Parathyroid adenoma (tissue), 2 donors: ENCODE measurements at regions not wholly inside any gene's neighbourhood (a gene's known extent, or its start where the extent isn't known, plus 50 kb on each side); places are given as distances from the start of the nearest gene placed in this dataset.
A peak's percentile ranks its signal among the peaks of the same experiment; 100 is the strongest.

Experiments
- H2AFZ ChIP-seq: fragments of 300-600 bp; sonication (generic); one replicate; pipeline ENCODE4 v1.7.0; 2017; ENCODE audit warnings: antibody characterized with exemption, mild to moderate bottlenecking
- H3K27ac ChIP-seq: fragments of 300-600 bp; sonication (generic); one replicate; pipeline ENCODE4 v1.7.0; 2017
- H3K27me3 ChIP-seq: fragments of 300-600 bp; sonication (generic); one replicate; pipeline ENCODE4 v1.7.0; 2017; ENCODE audit warnings: low read length; ENCODE audit not compliant: control insufficient read depth, insufficient read depth
- H3K36me3 ChIP-seq: fragments of 300-600 bp; sonication (generic); one replicate; pipeline ENCODE4 v1.7.0; 2017; ENCODE audit warnings: low read length; ENCODE audit not compliant: control insufficient read depth, insufficient read depth
- H3K4me1 ChIP-seq: fragments of 300-600 bp; sonication (generic); one replicate; pipeline ENCODE4 v1.7.0; 2017; ENCODE audit warnings: control low read depth
- H3K4me2 ChIP-seq: fragments of 300-600 bp; sonication (generic); one replicate; pipeline ENCODE4 v1.7.0; 2017; ENCODE audit warnings: low read length
- H3K4me3 ChIP-seq: fragments of 300-600 bp; sonication (generic); one replicate; pipeline ENCODE4 v1.7.0; 2017; ENCODE audit warnings: low read depth, low read length
- H3K79me2 ChIP-seq: fragments of 300-600 bp; sonication (generic); one replicate; pipeline ENCODE4 v1.7.0; 2017; ENCODE audit warnings: control low read depth
- H3K9ac ChIP-seq: fragments of 300-600 bp; sonication (generic); one replicate; pipeline ENCODE4 v1.7.0; 2017; ENCODE audit warnings: mild to moderate bottlenecking
- H3K9me3 ChIP-seq: fragments of 300-600 bp; sonication (generic); one replicate; pipeline ENCODE4 v1.7.0; 2017; ENCODE audit warnings: low read length; ENCODE audit not compliant: control insufficient read depth
- CTCF ChIP-seq: fragments of 300-600 bp; sonication (generic); IDR thresholded peaks from one replicate; pipeline ENCODE4 v1.7.0; 2017; ENCODE audit warnings: antibody characterized with exemption, mild to moderate bottlenecking
- donor health status: primary hyperparathyroidism.

GRCh38 chr5:68359699-68360098, 144.1 kb downstream of the PIK3R1 start:
- TF ChIP-seq CTCF: no peak
- peak overlapping the region; percentile 66 for H2AFZ ChIP-seq
- no peak overlapping the region for H3K4me2 ChIP-seq
- no peak overlapping the region for H3K4me3 ChIP-seq
- H3K27ac ChIP-seq: no peak overlapping the region
- H3K9me3 ChIP-seq: no peaks in the 10 kb centered on the region
- H3K9ac ChIP-seq: no peak overlapping the region
- H3K36me3 ChIP-seq: no peaks in the 10 kb centered on the region
- no peaks in the 10 kb centered on the region for H3K79me2 ChIP-seq
- peaks cover under 1% of the 10 kb centered on the region for H3K4me1 ChIP-seq
- H3K27me3 ChIP-seq: no peaks in the 10 kb centered on the region

DNA sequence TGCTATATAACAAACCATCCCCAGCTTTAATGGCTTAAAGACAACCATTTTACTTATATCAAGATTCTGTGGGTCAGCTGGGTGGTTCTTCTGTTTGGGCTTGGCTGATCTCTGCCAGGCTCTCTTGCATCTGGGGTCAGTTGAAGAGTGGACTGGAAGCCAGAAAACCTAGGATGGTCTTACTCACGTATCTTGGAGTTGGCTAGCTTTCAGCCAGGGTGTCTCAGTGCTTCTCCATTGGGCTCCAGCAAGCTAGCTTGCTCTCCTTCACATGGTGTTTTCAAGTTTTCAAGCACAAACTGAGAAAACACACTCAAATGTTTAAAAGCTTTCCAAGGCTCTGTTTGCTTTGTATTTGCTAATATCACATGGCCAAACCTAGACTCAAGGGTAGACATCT, 146.8 kb downstream of the PIK3R1 start:
- no peak overlapping the region for H2AFZ ChIP-seq
- H3K27me3 ChIP-seq: no peaks in the 10 kb centered on the region
- H3K4me3 ChIP-seq: no peak overlapping the region
- no peak overlapping the region for H3K4me2 ChIP-seq
- no peak for TF ChIP-seq CTCF
- no peaks in the 10 kb centered on the region for H3K36me3 ChIP-seq
- peaks cover 11% of the 10 kb centered on the region for H3K4me1 ChIP-seq
- no peak overlapping the region for H3K9ac ChIP-seq
- H3K9me3 ChIP-seq: no peaks in the 10 kb centered on the region
- H3K27ac ChIP-seq: no peak overlapping the region
- H3K79me2 ChIP-seq: no peaks in the 10 kb centered on the region

DNA sequence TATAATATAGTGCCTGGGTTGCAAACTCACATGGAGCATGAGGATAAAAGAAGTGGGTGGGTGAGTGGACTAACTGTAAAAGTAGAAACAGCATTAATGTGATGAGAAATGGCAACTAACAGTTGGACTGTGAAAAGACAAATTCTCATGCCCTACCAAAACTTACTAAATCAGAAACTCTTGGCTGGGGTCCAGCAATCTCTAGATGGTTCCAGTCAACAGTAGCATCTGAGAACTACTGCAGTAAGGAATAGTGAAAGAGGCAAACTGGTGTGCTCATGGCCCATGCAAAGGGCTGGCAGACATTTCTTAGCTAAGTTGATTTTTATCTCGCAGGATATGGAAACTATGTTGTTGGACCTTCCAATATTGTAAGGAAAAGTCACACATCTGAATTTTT, 150.3 kb downstream of the PIK3R1 start:
- Histone ChIP-seq H3K27me3 (no peaks in the 10 kb centered on the region), H3K9ac (no peak overlapping the region), H3K4me1 (peaks cover 11% of the 10 kb centered on the region), H3K9me3 (no peaks in the 10 kb centered on the region), H3K4me3 (no peak overlapping the region), H2AFZ (no peak overlapping the region), H3K4me2 (no peak overlapping the region), H3K36me3 (no peaks in the 10 kb centered on the region), H3K27ac (no peak overlapping the region), H3K79me2 (no peaks in the 10 kb centered on the region)
- TF ChIP-seq CTCF: no peak

DNA sequence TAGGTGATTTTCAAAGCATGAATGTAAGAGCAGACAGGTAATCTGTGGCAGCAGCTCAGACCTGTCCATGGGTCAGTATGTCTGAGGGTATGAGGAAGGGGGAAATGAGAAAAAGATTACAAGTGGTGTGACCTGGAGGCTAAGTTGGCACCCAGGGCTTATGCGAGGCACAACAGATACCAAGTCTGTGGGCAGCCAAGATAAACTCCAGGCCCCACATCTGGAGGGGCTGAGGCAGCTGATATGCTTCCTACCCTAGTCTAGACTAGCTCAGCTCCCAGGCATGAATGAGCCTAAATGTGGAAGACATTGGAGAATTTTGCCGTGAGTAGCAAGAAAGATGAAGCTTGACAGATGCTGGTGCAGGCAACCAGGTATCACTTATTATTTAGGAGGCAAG, 151.7 kb downstream of the PIK3R1 start:
- H3K4me3 ChIP-seq: no peak overlapping the region
- no peak overlapping the region for H3K27ac ChIP-seq
- peaks cover 11% of the 10 kb centered on the region for H3K4me1 ChIP-seq
- no peaks in the 10 kb centered on the region for H3K9me3 ChIP-seq
- no peaks in the 10 kb centered on the region for H3K27me3 ChIP-seq
- TF ChIP-seq CTCF: no peak
- no peak overlapping the region for H3K9ac ChIP-seq
- H2AFZ ChIP-seq: peak overlapping the region; percentile 5
- H3K4me2 ChIP-seq: no peak overlapping the region
- no peaks in the 10 kb centered on the region for H3K36me3 ChIP-seq
- no peaks in the 10 kb centered on the region for H3K79me2 ChIP-seq

DNA sequence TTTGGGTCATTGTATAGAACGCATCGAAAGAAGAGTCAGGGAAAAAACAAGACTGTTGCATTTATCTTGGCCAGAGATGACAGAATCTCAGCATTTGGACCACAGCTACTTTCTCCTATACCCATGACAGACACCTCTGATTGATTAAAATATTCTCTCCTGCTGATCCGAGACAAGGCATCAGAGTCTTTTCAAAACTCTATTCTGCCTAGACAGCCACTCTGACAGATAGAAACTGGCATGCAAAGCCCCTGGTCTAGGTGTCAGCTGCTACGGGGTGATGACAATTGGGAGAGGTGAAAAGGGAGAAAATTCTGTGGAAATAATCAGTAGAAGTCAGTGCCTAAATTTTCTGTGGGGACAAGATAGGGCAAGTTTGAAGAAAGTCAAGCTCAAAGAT, 152.2 kb downstream of the PIK3R1 start:
- no peak overlapping the region for H3K4me2 ChIP-seq
- no peak overlapping the region for H3K4me3 ChIP-seq
- peaks cover 11% of the 10 kb centered on the region for H3K4me1 ChIP-seq
- no peaks in the 10 kb centered on the region for H3K79me2 ChIP-seq
- no peaks in the 10 kb centered on the region for H3K27me3 ChIP-seq
- H3K36me3 ChIP-seq: no peaks in the 10 kb centered on the region
- no peak overlapping the region for H3K9ac ChIP-seq
- H3K9me3 ChIP-seq: no peaks in the 10 kb centered on the region
- no peak for TF ChIP-seq CTCF
- H3K27ac ChIP-seq: no peak overlapping the region
- H2AFZ ChIP-seq: no peak overlapping the region
